B cell (primary cell): ENCODE measurements at regions not wholly inside any gene's neighbourhood (a gene's known extent, or its start where the extent isn't known, plus 50 kb on each side); places are given as distances from the start of the nearest gene placed in this dataset.

Source experiments
- ATAC-seq: fragments of 200-7000 bp; cut with Tn5 transposase; one replicate; pipeline ENCODE4 v1.10.0; 2021; ENCODE audit warnings: low read depth, mild to moderate bottlenecking, moderate number of reproducible peaks, moderate library complexity
- CTCF ChIA-PET: fragments of 350-600 bp; sonication (Branson Sonifier 250); formaldehyde crosslinking; loops from one replicate; lab custom pipeline; 2021; ENCODE audit warnings: antibody characterized with exemption, inconsistent platforms; lab: Charles Lee
- POLR2A ChIA-PET: fragments of 350-600 bp; sonication (Branson Sonifier 250); formaldehyde crosslinking; loops from one replicate; lab custom pipeline; 2021; ENCODE audit warnings: antibody characterized with exemption; lab: Charles Lee
- DNase-seq: peaks from one replicate; pipeline ENCODE4 v3.0.0; 2013
- H2AFZ ChIP-seq: 2 replicates; pipeline ENCODE4 v1.6.1; 2012; ENCODE audit warnings: mild to moderate bottlenecking, low read depth, low read length; ENCODE audit not compliant: insufficient read depth, poor library complexity, severe bottlenecking
- H3K27ac ChIP-seq, 2 donors: 1 replicate in 1 of 2; 2 replicates in 1 of 2; pipeline ENCODE4 v1.5.1; 2012 to 2013; ENCODE audit warnings: low read length in 2 of 2, mild to moderate bottlenecking in 2 of 2, moderate library complexity in 1 of 2
- H3K27me3 ChIP-seq, 4 experiments: fragments of 200-600 bp in 1 of 4; sonication (generic) in 1 of 4; replicated peaks in 1 of 4; 1 replicate in 2 of 4; 2 replicates in 2 of 4; pipeline versions ENCODE4 v1.6.1 to v1.7.0; 2013 to 2016; ENCODE audit warnings: low read length in 3 of 4, mild to moderate bottlenecking in 2 of 4, mixed read lengths in 1 of 4, moderate library complexity in 1 of 4; ENCODE audit not compliant: insufficient read depth in 4 of 4, control insufficient read depth in 3 of 4; ENCODE audit errors: control extremely low read depth in 1 of 4
- H3K36me3 ChIP-seq, 2 experiments: replicated peaks in 1 of 2; 1 replicate in 1 of 2; 2 replicates in 1 of 2; pipeline versions ENCODE4 v1.6.1 to v1.7.1; 2013; ENCODE audit warnings: low read length in 1 of 2; ENCODE audit not compliant: insufficient read depth in 2 of 2, control insufficient read depth in 1 of 2; ENCODE audit errors: control extremely low read depth in 1 of 2, extremely low read depth in 1 of 2
- H3K4me1 ChIP-seq, 2 donors: fragments of 200-600 bp in 1 of 2; sonication (generic) in 1 of 2; 1 replicate in 1 of 2; 2 replicates in 1 of 2; pipeline versions ENCODE4 v1.5.1 to v1.6.1; 2013 to 2017; ENCODE audit warnings: low read length in 2 of 2; ENCODE audit not compliant: control insufficient read depth in 2 of 2, insufficient read depth in 2 of 2
- H3K4me2 ChIP-seq: replicated peaks from 2 replicates; pipeline ENCODE3; 2012; ENCODE audit warnings: mild to moderate bottlenecking, low read depth, low read length; ENCODE audit not compliant: poor library complexity, severe bottlenecking
- H3K4me3 ChIP-seq, 5 experiments: fragments of 200-600 bp in 1 of 5; sonication (generic) in 1 of 5; 1 replicate in 3 of 5; 2 replicates in 2 of 5; pipeline versions ENCODE4 v1.5.1 to v1.7.0; 2011 to 2016; ENCODE audit warnings: low read length in 4 of 5, mild to moderate bottlenecking in 4 of 5, low read depth in 2 of 5, control low read depth in 1 of 5, moderate library complexity in 1 of 5; ENCODE audit not compliant: insufficient read depth in 1 of 5; ENCODE audit errors: control extremely low read depth in 1 of 5, extremely low read depth in 1 of 5
- H3K79me2 ChIP-seq: fragments of 200-600 bp; sonication (generic); one replicate; pipeline ENCODE4 v1.6.0; 2016; ENCODE audit warnings: low read length; ENCODE audit not compliant: control insufficient read depth, insufficient read depth
- H3K9ac ChIP-seq: fragments of 200-600 bp; sonication (generic); 2 replicates; pipeline ENCODE4 v1.6.1; 2017; ENCODE audit warnings: mild to moderate bottlenecking, low read length, moderate library complexity
- H3K9me3 ChIP-seq, 3 donors: one replicate each; pipeline versions ENCODE4 v1.6.1 to v1.7.1; 2013; ENCODE audit warnings: low read length in 2 of 3; ENCODE audit not compliant: control insufficient read depth in 2 of 3, insufficient read depth in 1 of 3; ENCODE audit errors: control extremely low read depth in 1 of 3
- H4K20me1 ChIP-seq: 2 replicates; pipeline ENCODE4 v1.6.0; 2012; ENCODE audit warnings: mild to moderate bottlenecking, low read length; ENCODE audit not compliant: insufficient read depth, control insufficient read depth, poor library complexity, severe bottlenecking
- H3K27ac Mint-ChIP-seq: one replicate; pipeline ENCODE4 v1.8.0; 2021; ENCODE audit warnings: mixed read lengths
- H3K27me3 Mint-ChIP-seq: one replicate; pipeline ENCODE4 v1.8.0; 2021; ENCODE audit warnings: mixed read lengths
- H3K4me1 Mint-ChIP-seq: one replicate; pipeline ENCODE4 v1.8.0; 2021; ENCODE audit warnings: mixed read lengths
- H3K4me3 Mint-ChIP-seq: one replicate; pipeline ENCODE4 v1.8.0; 2021; ENCODE audit warnings: mixed read lengths
- H3K9me3 Mint-ChIP-seq: one replicate; pipeline ENCODE4 v1.8.0; 2022; ENCODE audit warnings: mixed read lengths; ENCODE audit not compliant: insufficient read depth
- EZH2 ChIP-seq: IDR thresholded peaks from 2 replicates; pipeline ENCODE4 v1.6.1; 2012; ENCODE audit warnings: borderline replicate concordance, low read depth, mild to moderate bottlenecking, moderate library complexity, low read length; ENCODE audit not compliant: insufficient read depth, poor library complexity, severe bottlenecking
- WGBS: methylation state at CpG from one replicate; pipeline ENCODE4 v1.1.5; 2013; ENCODE audit warnings: missing lambda C conversion rate; ENCODE audit not compliant: insufficient coverage; 5-methylcytosine and 5-hydroxymethylcytosine counted together
- intact Hi-C: fragments of 100-400 bp; cut with micrococcal nuclease; formaldehyde crosslinking; loops from one replicate; pipeline ENCODE4 v1.10.0; 2022
- TF ChIP-seq, protein P1 (sequence below): fragments of 200-600 bp; IDR thresholded peaks from one replicate; pipeline ENCODE4 v1.8.0; 2022; ENCODE audit warnings: antibody characterized with exemption, mild to moderate bottlenecking

DNA sequence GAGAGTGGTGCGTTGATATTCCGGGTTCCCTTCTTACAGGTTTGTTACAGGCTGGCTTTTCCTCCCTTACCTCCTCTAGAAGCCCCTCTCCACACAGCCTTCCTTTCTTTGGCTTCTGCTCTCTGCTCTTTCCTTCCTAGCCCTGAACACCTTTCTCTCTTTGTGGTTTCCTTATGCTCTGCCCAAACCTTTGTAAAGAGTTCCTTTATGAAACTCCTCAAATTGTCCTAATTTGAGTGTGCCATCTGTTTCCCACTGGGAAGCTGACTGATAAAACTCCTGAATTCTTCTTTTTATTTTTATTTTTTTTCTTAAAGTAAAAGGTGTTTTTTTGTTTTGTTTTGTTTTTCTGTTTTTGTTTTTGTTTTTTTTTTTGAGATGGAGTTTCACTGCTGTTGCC is 60.1 kb upstream of the OTX2 start:
- no peak overlapping the region for H3K4me2 ChIP-seq
- DNase-seq (no peak), ATAC-seq (no peak)
- Mint-ChIP-seq H3K9me3 (no peaks in the 10 kb centered on the region), H3K4me3 (no peak overlapping the region), H3K27ac (no peak overlapping the region), H3K27me3 (peaks cover 12% of the 10 kb centered on the region), H3K4me1 (no peaks in the 10 kb centered on the region)
- CTCF ChIA-PET = no interaction called here
- no peak overlapping the region for H3K4me3 ChIP-seq
- no peak overlapping the region for H3K9ac ChIP-seq
- no peaks in the 10 kb centered on the region for H3K4me1 ChIP-seq
- intact Hi-C loops = no loop called here
- H2AFZ ChIP-seq = no peak overlapping the region
- no peak for TF ChIP-seq EZH2
- TF ChIP-seq, protein P1, sequence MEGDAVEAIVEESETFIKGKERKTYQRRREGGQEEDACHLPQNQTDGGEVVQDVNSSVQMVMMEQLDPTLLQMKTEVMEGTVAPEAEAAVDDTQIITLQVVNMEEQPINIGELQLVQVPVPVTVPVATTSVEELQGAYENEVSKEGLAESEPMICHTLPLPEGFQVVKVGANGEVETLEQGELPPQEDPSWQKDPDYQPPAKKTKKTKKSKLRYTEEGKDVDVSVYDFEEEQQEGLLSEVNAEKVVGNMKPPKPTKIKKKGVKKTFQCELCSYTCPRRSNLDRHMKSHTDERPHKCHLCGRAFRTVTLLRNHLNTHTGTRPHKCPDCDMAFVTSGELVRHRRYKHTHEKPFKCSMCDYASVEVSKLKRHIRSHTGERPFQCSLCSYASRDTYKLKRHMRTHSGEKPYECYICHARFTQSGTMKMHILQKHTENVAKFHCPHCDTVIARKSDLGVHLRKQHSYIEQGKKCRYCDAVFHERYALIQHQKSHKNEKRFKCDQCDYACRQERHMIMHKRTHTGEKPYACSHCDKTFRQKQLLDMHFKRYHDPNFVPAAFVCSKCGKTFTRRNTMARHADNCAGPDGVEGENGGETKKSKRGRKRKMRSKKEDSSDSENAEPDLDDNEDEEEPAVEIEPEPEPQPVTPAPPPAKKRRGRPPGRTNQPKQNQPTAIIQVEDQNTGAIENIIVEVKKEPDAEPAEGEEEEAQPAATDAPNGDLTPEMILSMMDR = no peak
- H3K79me2 ChIP-seq = no peaks in the 10 kb centered on the region
- no peaks in the 10 kb centered on the region for H3K36me3 ChIP-seq
- no peaks in the 10 kb centered on the region for H3K27me3 ChIP-seq
- H4K20me1 ChIP-seq = no peaks in the 10 kb centered on the region
- no peaks in the 10 kb centered on the region for H3K9me3 ChIP-seq
- POLR2A ChIA-PET = no interaction called here
- no CpG with 5 or more reads among the region's 2 CpGs for WGBS
- H3K27ac ChIP-seq = no peak overlapping the region

DNA sequence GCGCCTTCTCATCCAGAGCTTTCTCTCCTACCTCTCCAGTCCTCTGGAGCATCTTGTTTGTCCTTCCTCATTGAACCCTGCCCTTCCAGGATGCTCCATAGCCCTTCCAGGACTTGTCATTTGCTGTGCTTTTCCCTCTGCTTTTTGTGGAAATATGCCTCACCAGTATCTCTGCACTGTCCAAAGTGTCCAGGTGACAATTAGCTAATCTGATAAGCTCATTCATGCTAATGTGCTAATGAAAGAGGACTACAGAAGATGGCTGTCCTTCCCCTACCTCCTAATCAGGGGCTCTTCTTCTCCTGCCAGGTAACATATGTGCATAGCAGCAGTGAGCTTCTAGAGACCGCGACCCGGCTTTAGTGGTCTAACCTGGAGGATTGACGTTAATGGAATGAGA is 58.4 kb upstream of the OTX2 start:
- Histone ChIP-seq H3K36me3 (no peaks in the 10 kb centered on the region), H3K9me3 (no peaks in the 10 kb centered on the region), H3K4me1 (no peaks in the 10 kb centered on the region), H3K9ac (no peak overlapping the region), H4K20me1 (no peaks in the 10 kb centered on the region), H3K27me3 (no peaks in the 10 kb centered on the region), H3K4me3 (no peak overlapping the region), H3K79me2 (no peaks in the 10 kb centered on the region), H2AFZ (no peak overlapping the region), H3K27ac (no peak overlapping the region), H3K4me2 (no peak overlapping the region)
- H3K27ac Mint-ChIP-seq = no peak overlapping the region
- ATAC-seq = no peak
- H3K27me3 Mint-ChIP-seq = peaks cover 16% of the 10 kb centered on the region
- TF ChIP-seq EZH2 = no peak
- TF ChIP-seq, protein P1 = no peak
- H3K4me3 Mint-ChIP-seq = no peak overlapping the region
- ChIA-PET CTCF (no interaction called here), POLR2A (no interaction called here)
- no peak for DNase-seq
- no peaks in the 10 kb centered on the region for H3K4me1 Mint-ChIP-seq
- H3K9me3 Mint-ChIP-seq = no peaks in the 10 kb centered on the region
- intact Hi-C loops = no loop called here
- 97% methylated on average over 5 of the region's 5 CpGs for WGBS
